ENCODE measurements at regions not wholly inside any gene's neighbourhood (a gene's known extent, or its start where the extent isn't known, plus 50 kb on each side); places are given as distances from the start of the nearest gene placed in this dataset.

GRCh38 chr13:31545616-31546015 is 193.7 kb upstream of the RXFP2 start:
- TF ChIP-seq SUPT5H (IDR thresholded peaks at IDR 0.05) (no peak), NR2C2 (CRISPR knock-in tag; IDR thresholded peaks at IDR 0.05) (no peak), NR2C2 (tag; IDR thresholded peaks at IDR 0.05) (no peak), ATF3 (IDR thresholded peaks at IDR 0.05) (no peak), ATF3 (CRISPR knock-in tag; conservative IDR thresholded peaks at IDR 0.05) (no peak), SMC3 (conservative IDR thresholded peaks at IDR 0.05; ENCODE audit: insufficient read depth, low read depth, low read length) (no peak), GABPA (tag; conservative IDR thresholded peaks at IDR 0.05; ENCODE audit: low read depth) (no peak), SPI1 (IDR thresholded peaks at IDR 0.05; ENCODE audit: borderline replicate concordance, low read depth, low read length) (no peak), MTA3 (IDR thresholded peaks at IDR 0.05; ENCODE audit: borderline replicate concordance) (no peak), CTCF (IDR thresholded peaks at IDR 0.05 in 2 of 3, conservative IDR thresholded peaks at IDR 0.05 in 1 of 3; ENCODE audit: insufficient read depth in 2 of 3, low read depth in 1 of 3, low read length in 3 of 3) (no peak), CHD2 (IDR thresholded peaks at IDR 0.05; ENCODE audit: low read depth, low read length) (no peak), PTRF (tag; IDR thresholded peaks at IDR 0.05) (no peak)

Data from K562 (cell line).